Neuron (in vitro differentiated cells): ENCODE measurements at regions not wholly inside any gene's neighbourhood (a gene's known extent, or its start where the extent isn't known, plus 50 kb on each side); places are given as distances from the start of the nearest gene placed in this dataset.

Experiments used
- H2AFZ ChIP-seq: one replicate; pipeline ENCODE4 v1.6.1; 2013; ENCODE audit warnings: low read depth, mild to moderate bottlenecking, inconsistent platforms, low read length, moderate library complexity
- H3K27me3 ChIP-seq: one replicate; pipeline ENCODE4 v1.6.1; 2013; ENCODE audit warnings: low read length; ENCODE audit not compliant: insufficient read depth
- H3K36me3 ChIP-seq: one replicate; pipeline ENCODE4 v1.6.1; 2013; ENCODE audit warnings: low read length; ENCODE audit not compliant: insufficient read depth
- H3K4me1 ChIP-seq: one replicate; pipeline ENCODE4 v1.6.1; 2013; ENCODE audit warnings: low read length; ENCODE audit not compliant: insufficient read depth
- H3K4me3 ChIP-seq: 2 replicates; pipeline ENCODE4 v1.5.1; 2013; ENCODE audit warnings: mild to moderate bottlenecking, low read length, moderate library complexity
- H3K9me3 ChIP-seq: one replicate; pipeline ENCODE4 v1.6.1; 2013; ENCODE audit warnings: low read length

GRCh38 chr16:73190688-73191659, 143.0 kb upstream of the ZFHX3 start:
- peaks cover 17% of the 10 kb centered on the region for H3K4me1 ChIP-seq
- H3K36me3 ChIP-seq: no peaks in the 10 kb centered on the region
- H3K4me3 ChIP-seq: no peak overlapping the region
- H2AFZ ChIP-seq: no peak overlapping the region
- no peaks in the 10 kb centered on the region for H3K27me3 ChIP-seq
- H3K9me3 ChIP-seq: no peaks in the 10 kb centered on the region

GRCh38 chr16:73190256-73190655, 142.3 kb upstream of the ZFHX3 start:
- no peaks in the 10 kb centered on the region for H3K27me3 ChIP-seq
- H3K4me1 ChIP-seq: peaks cover 17% of the 10 kb centered on the region
- H3K4me3 ChIP-seq: no peak overlapping the region
- H3K9me3 ChIP-seq: peaks cover 2% of the 10 kb centered on the region
- no peaks in the 10 kb centered on the region for H3K36me3 ChIP-seq
- H2AFZ ChIP-seq: no peak overlapping the region

GRCh38 chr16:73189136-73189535, 141.2 kb upstream of the ZFHX3 start:
- H2AFZ ChIP-seq: no peak overlapping the region
- no peak overlapping the region for H3K4me3 ChIP-seq
- H3K36me3 ChIP-seq: no peaks in the 10 kb centered on the region
- H3K9me3 ChIP-seq: peaks cover 2% of the 10 kb centered on the region
- H3K27me3 ChIP-seq: no peaks in the 10 kb centered on the region
- peaks cover 17% of the 10 kb centered on the region for H3K4me1 ChIP-seq

- no peak overlapping the region for H3K4me3 ChIP-seq
- peaks cover 2% of the 10 kb centered on the region for H3K9me3 ChIP-seq
- H3K27me3 ChIP-seq: no peaks in the 10 kb centered on the region
- no peak overlapping the region for H2AFZ ChIP-seq
- no peaks in the 10 kb centered on the region for H3K36me3 ChIP-seq
- H3K4me1 ChIP-seq: peaks cover 17% of the 10 kb centered on the region
Measured at GRCh38 chr16:73186752-73187601, 139.0 kb upstream of the ZFHX3 start.

GRCh38 chr16:73185737-73186136, 137.8 kb upstream of the ZFHX3 start:
- H3K4me1 ChIP-seq: peaks cover 13% of the 10 kb centered on the region
- H2AFZ ChIP-seq: no peak overlapping the region
- H3K9me3 ChIP-seq: peaks cover 2% of the 10 kb centered on the region
- no peaks in the 10 kb centered on the region for H3K27me3 ChIP-seq
- no peak overlapping the region for H3K4me3 ChIP-seq
- H3K36me3 ChIP-seq: no peaks in the 10 kb centered on the region

GRCh38 chr16:73183611-73184092, 135.7 kb upstream of the ZFHX3 start:
- Histone ChIP-seq H3K36me3 (no peaks in the 10 kb centered on the region), H3K27me3 (no peaks in the 10 kb centered on the region), H2AFZ (no peak overlapping the region), H3K4me1 (peaks cover 11% of the 10 kb centered on the region), H3K4me3 (no peak overlapping the region), H3K9me3 (peaks cover 2% of the 10 kb centered on the region)

- peaks cover 2% of the 10 kb centered on the region for H3K4me1 ChIP-seq
- no peaks in the 10 kb centered on the region for H3K27me3 ChIP-seq
- H2AFZ ChIP-seq: no peak overlapping the region
- H3K36me3 ChIP-seq: no peaks in the 10 kb centered on the region
- H3K4me3 ChIP-seq: no peak overlapping the region
- H3K9me3 ChIP-seq: no peaks in the 10 kb centered on the region
Measured at GRCh38 chr16:73179705-73180331, 131.9 kb upstream of the ZFHX3 start.

- H3K9me3 ChIP-seq: no peaks in the 10 kb centered on the region
- peaks cover 11% of the 10 kb centered on the region for H3K4me1 ChIP-seq
- no peaks in the 10 kb centered on the region for H3K36me3 ChIP-seq
- H2AFZ ChIP-seq: no peak overlapping the region
- H3K4me3 ChIP-seq: no peak overlapping the region
- no peaks in the 10 kb centered on the region for H3K27me3 ChIP-seq
Measured at GRCh38 chr16:73177729-73178295, 129.9 kb upstream of the ZFHX3 start.

GRCh38 chr16:73176577-73177013, 128.7 kb upstream of the ZFHX3 start:
- no peaks in the 10 kb centered on the region for H3K9me3 ChIP-seq
- no peak overlapping the region for H3K4me3 ChIP-seq
- no peak overlapping the region for H2AFZ ChIP-seq
- peaks cover 19% of the 10 kb centered on the region for H3K4me1 ChIP-seq
- H3K27me3 ChIP-seq: no peaks in the 10 kb centered on the region
- H3K36me3 ChIP-seq: no peaks in the 10 kb centered on the region

- H3K4me1 ChIP-seq: peaks cover 25% of the 10 kb centered on the region
- no peak overlapping the region for H3K4me3 ChIP-seq
- H2AFZ ChIP-seq: no peak overlapping the region
- no peaks in the 10 kb centered on the region for H3K9me3 ChIP-seq
- H3K27me3 ChIP-seq: no peaks in the 10 kb centered on the region
- no peaks in the 10 kb centered on the region for H3K36me3 ChIP-seq
Measured at GRCh38 chr16:73172973-73173709, 125.2 kb upstream of the ZFHX3 start.

GRCh38 chr16:73172241-73172972, 124.5 kb upstream of the ZFHX3 start:
- peaks cover 23% of the 10 kb centered on the region for H3K4me1 ChIP-seq
- no peak overlapping the region for H3K4me3 ChIP-seq
- H3K9me3 ChIP-seq: no peaks in the 10 kb centered on the region
- no peaks in the 10 kb centered on the region for H3K27me3 ChIP-seq
- H3K36me3 ChIP-seq: no peaks in the 10 kb centered on the region
- H2AFZ ChIP-seq: no peak overlapping the region
